ENCODE measurements at regions not wholly inside any gene's neighbourhood (a gene's known extent, or its start where the extent isn't known, plus 50 kb on each side); places are given as distances from the start of the nearest gene placed in this dataset.

GRCh38 chr1:209040351-209040750, 543.2 kb upstream of the CAMK1G start:
- TF ChIP-seq, protein P1, sequence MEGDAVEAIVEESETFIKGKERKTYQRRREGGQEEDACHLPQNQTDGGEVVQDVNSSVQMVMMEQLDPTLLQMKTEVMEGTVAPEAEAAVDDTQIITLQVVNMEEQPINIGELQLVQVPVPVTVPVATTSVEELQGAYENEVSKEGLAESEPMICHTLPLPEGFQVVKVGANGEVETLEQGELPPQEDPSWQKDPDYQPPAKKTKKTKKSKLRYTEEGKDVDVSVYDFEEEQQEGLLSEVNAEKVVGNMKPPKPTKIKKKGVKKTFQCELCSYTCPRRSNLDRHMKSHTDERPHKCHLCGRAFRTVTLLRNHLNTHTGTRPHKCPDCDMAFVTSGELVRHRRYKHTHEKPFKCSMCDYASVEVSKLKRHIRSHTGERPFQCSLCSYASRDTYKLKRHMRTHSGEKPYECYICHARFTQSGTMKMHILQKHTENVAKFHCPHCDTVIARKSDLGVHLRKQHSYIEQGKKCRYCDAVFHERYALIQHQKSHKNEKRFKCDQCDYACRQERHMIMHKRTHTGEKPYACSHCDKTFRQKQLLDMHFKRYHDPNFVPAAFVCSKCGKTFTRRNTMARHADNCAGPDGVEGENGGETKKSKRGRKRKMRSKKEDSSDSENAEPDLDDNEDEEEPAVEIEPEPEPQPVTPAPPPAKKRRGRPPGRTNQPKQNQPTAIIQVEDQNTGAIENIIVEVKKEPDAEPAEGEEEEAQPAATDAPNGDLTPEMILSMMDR (IDR thresholded peaks at IDR 0.05) = no peak
- TF ChIP-seq POLR2A (IDR thresholded peaks at IDR 0.05) (no peak), EP300 (IDR thresholded peaks at IDR 0.05) (no peak)
